ENCODE measurements at regions not wholly inside any gene's neighbourhood (a gene's known extent, or its start where the extent isn't known, plus 50 kb on each side); places are given as distances from the start of the nearest gene placed in this dataset.

DNA sequence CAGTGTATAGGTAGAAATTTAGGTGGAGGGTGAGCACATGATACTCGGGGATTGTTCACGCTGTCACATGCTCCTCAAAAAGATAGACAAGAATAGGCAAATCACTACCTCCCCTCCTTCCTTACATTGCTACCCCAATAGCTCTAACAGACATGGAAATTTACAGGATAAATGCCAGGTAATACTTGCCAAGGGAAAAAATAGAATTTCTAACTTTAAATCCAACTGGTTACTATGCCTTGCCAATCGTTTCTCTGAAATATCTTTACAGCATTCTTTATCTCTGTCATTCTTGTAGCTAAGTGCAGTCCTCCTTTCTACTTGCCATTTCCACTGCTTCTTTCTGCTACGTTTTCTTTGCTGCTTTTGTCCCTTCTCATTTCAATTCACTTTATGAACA is 339.8 kb upstream of the ZEB2 start:
- TF ChIP-seq, protein P1, sequence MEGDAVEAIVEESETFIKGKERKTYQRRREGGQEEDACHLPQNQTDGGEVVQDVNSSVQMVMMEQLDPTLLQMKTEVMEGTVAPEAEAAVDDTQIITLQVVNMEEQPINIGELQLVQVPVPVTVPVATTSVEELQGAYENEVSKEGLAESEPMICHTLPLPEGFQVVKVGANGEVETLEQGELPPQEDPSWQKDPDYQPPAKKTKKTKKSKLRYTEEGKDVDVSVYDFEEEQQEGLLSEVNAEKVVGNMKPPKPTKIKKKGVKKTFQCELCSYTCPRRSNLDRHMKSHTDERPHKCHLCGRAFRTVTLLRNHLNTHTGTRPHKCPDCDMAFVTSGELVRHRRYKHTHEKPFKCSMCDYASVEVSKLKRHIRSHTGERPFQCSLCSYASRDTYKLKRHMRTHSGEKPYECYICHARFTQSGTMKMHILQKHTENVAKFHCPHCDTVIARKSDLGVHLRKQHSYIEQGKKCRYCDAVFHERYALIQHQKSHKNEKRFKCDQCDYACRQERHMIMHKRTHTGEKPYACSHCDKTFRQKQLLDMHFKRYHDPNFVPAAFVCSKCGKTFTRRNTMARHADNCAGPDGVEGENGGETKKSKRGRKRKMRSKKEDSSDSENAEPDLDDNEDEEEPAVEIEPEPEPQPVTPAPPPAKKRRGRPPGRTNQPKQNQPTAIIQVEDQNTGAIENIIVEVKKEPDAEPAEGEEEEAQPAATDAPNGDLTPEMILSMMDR (IDR thresholded peaks at IDR 0.05), result no peak
- no peak for TF ChIP-seq POLR2A (IDR thresholded peaks at IDR 0.05)

All from Peyer's patch (tissue), 4 donors.